ENCODE measurements at regions not wholly inside any gene's neighbourhood (a gene's known extent, or its start where the extent isn't known, plus 50 kb on each side); places are given as distances from the start of the nearest gene placed in this dataset.
"Not testable (repeated sequence)": the region's sequence is repeated elsewhere in the genome, so short reads cannot be mapped to it uniquely, and the experiment has no call there.

DNA sequence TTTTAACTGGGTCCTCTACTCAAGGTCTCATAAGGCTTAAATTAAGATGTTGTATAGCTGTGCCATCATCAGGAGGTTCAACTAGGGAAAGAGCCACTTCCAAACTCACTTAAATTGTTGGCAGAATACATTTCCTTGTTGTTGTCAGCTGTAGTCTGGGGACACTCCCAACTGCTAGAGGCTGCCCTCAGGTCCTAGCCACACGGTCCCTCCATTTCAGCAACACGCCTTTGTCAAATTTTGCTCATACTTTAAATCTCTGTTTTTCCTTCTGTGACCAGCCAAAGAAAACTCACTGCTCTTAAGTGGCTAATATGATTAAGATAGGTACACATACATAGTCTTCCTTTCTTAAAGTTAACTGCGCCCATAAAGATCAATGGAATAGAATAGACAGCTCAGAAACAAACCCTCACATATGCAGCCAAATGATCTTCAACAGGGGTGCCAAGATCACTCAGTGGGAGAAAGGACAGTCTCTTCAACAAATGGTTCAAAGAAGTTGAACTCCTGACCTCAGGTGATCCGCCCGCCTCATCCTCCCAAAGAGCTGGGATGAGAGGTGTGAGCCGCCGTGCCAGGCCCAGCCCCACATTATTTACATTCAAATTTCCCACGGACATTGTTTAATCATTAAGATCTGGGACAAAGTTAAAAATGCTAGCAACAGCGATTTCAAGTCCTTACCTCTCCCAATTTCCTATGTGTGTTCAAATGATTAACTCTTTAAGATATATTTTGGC lies 76.4 kb upstream of the ELOVL5 start:
- no TSS peak for BruUV-seq (replicated peaks)

DNA sequence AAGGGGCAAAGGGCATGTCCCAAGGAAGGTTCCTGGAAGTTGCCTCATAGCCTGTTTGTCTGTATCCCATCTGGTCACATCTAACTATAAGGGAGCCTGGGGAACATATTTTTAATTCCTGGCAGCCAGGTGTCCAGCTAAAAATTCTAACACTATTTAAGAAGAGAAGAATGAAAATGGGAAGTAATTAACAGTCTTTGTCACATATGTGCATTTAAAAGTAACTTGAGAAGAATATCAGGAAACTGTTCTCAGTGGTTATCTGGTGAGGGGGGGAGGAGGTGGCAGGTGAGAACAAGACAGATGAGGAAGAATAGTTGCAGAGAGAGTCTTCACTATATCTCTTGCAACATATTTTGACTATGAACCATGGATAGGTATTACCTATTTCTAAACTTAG lies 75.5 kb upstream of the ELOVL5 start:
- DNase-seq (ENCODE audit: low spot score) = no peak
- Histone ChIP-seq H3K9me3 (ENCODE audit: low read depth, low read length, poor library complexity, severe bottlenecking) (no peaks in the 10 kb centered on the region), H3K4me3 (ENCODE audit: low read depth, low read length, poor library complexity, severe bottlenecking) (no peak overlapping the region), H3K36me3 (ENCODE audit: insufficient read depth, low read length, poor library complexity, severe bottlenecking) (no peaks in the 10 kb centered on the region), H3K27me3 (replicated peaks; ENCODE audit: insufficient read depth, low read depth, low read length, poor library complexity) (peaks cover 17% of the 10 kb centered on the region), H3K27ac (ENCODE audit: low read depth, low read length, poor library complexity, severe bottlenecking) (no peak overlapping the region), H3K4me1 (ENCODE audit: insufficient read depth, low read length, poor library complexity, severe bottlenecking) (no peaks in the 10 kb centered on the region)
- BruUV-seq (replicated peaks) = no TSS peak
- ChIA-PET CTCF (no interaction called here), POLR2A (ENCODE audit: low non-redundant PET) (no interaction called here)
- no peak for TF ChIP-seq EZH2 (IDR thresholded peaks at IDR 0.05; ENCODE audit: borderline replicate concordance, low read depth, low read length, poor library complexity, severe bottlenecking)
- TF ChIP-seq, protein P1, sequence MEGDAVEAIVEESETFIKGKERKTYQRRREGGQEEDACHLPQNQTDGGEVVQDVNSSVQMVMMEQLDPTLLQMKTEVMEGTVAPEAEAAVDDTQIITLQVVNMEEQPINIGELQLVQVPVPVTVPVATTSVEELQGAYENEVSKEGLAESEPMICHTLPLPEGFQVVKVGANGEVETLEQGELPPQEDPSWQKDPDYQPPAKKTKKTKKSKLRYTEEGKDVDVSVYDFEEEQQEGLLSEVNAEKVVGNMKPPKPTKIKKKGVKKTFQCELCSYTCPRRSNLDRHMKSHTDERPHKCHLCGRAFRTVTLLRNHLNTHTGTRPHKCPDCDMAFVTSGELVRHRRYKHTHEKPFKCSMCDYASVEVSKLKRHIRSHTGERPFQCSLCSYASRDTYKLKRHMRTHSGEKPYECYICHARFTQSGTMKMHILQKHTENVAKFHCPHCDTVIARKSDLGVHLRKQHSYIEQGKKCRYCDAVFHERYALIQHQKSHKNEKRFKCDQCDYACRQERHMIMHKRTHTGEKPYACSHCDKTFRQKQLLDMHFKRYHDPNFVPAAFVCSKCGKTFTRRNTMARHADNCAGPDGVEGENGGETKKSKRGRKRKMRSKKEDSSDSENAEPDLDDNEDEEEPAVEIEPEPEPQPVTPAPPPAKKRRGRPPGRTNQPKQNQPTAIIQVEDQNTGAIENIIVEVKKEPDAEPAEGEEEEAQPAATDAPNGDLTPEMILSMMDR (conservative IDR thresholded peaks at IDR 0.05; ENCODE audit: low read depth, low read length) = no peak
- intact Hi-C loops (cut with micrococcal nuclease; ENCODE audit: unreplicated experiment) = no loop called here

More for the DNA sequence above, 76.4 kb upstream of the ELOVL5 start:
- H3K4me3 ChIP-seq (ENCODE audit: low read depth, low read length, poor library complexity, severe bottlenecking) = no peak overlapping the region
- POLR2A ChIA-PET (ENCODE audit: low non-redundant PET) = no interaction called here
- TF ChIP-seq, protein P1 (conservative IDR thresholded peaks at IDR 0.05; ENCODE audit: low read depth, low read length) = no peak
- no peak for TF ChIP-seq EZH2 (IDR thresholded peaks at IDR 0.05; ENCODE audit: borderline replicate concordance, low read depth, low read length, poor library complexity, severe bottlenecking)
- intact Hi-C loops (cut with micrococcal nuclease; ENCODE audit: unreplicated experiment) = no loop called here
- peaks cover 17% of the 10 kb centered on the region for H3K27me3 ChIP-seq (replicated peaks; ENCODE audit: insufficient read depth, low read depth, low read length, poor library complexity)
- CTCF ChIA-PET = no interaction called here
- H3K36me3 ChIP-seq (ENCODE audit: insufficient read depth, low read length, poor library complexity, severe bottlenecking) = no peaks in the 10 kb centered on the region
- no peaks in the 10 kb centered on the region for H3K9me3 ChIP-seq (ENCODE audit: low read depth, low read length, poor library complexity, severe bottlenecking)
- no peaks in the 10 kb centered on the region for H3K4me1 ChIP-seq (ENCODE audit: insufficient read depth, low read length, poor library complexity, severe bottlenecking)
- DNase-seq (ENCODE audit: low spot score) = no peak
- H3K27ac ChIP-seq (ENCODE audit: low read depth, low read length, poor library complexity, severe bottlenecking) = no peak overlapping the region

DNA sequence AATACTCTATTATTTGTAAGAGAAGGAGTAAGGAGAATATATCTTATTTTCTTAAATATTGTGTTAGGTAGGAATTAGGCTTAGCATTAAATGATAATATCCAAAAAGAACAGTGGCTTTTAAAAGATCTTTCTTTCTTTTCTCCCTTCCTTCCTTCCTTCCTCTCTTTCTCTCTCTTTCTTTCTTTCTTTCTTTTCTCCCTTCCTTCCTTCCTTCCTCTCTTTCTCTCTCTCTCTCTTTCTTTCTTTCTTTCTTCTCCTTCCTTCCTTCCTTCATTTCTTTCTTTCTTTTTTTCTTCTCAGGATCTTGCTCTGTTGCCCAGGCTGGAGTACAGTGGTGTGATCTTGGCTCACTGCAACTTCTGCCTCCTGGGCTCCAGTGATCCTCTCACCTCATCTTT lies 74.8 kb upstream of the ELOVL5 start:
- CTCF ChIA-PET; BruUV-seq (replicated peaks): not testable (repeated sequence)

DNA sequence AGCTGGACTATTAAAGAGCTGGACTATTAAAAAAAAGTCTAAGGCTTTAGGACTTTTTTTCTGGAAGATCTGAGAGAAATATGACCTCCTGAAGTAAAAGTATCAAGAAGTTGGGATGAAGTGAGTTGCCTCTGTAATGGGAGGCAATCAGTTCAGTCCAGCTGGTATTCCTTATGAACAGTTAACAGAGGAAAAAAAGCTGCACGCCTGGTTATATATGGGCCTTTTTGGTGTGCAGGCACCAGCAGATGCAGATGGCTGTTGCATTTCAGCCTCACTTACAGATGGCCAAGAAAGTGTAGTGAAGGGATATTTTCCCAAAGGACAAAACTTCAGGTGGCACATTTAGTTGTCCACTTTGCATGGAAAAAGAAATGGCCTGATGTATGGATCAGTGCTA lies 70.3 kb upstream of the ELOVL5 start:
- BruUV-seq (replicated peaks) = no TSS peak
- TF ChIP-seq, protein P1 (conservative IDR thresholded peaks at IDR 0.05; ENCODE audit: low read depth, low read length) = no peak
- no peak for TF ChIP-seq EZH2 (IDR thresholded peaks at IDR 0.05; ENCODE audit: borderline replicate concordance, low read depth, low read length, poor library complexity, severe bottlenecking)
- POLR2A ChIA-PET (ENCODE audit: low non-redundant PET) = no interaction called here
- CTCF ChIA-PET = no interaction called here
- DNase-seq (ENCODE audit: low spot score) = no peak
- Histone ChIP-seq H3K36me3 (ENCODE audit: insufficient read depth, low read length, poor library complexity, severe bottlenecking) (no peaks in the 10 kb centered on the region), H3K4me3 (ENCODE audit: low read depth, low read length, poor library complexity, severe bottlenecking) (no peak overlapping the region), H3K27me3 (replicated peaks; ENCODE audit: insufficient read depth, low read depth, low read length, poor library complexity) (peaks cover 17% of the 10 kb centered on the region), H3K4me1 (ENCODE audit: insufficient read depth, low read length, poor library complexity, severe bottlenecking) (no peaks in the 10 kb centered on the region), H3K9me3 (ENCODE audit: low read depth, low read length, poor library complexity, severe bottlenecking) (no peaks in the 10 kb centered on the region), H3K27ac (ENCODE audit: low read depth, low read length, poor library complexity, severe bottlenecking) (no peak overlapping the region)
- intact Hi-C loops (cut with micrococcal nuclease; ENCODE audit: unreplicated experiment) = no loop called here

More for the DNA sequence above, 74.8 kb upstream of the ELOVL5 start:
- DNase-seq (ENCODE audit: low spot score); H3K36me3 ChIP-seq (ENCODE audit: insufficient read depth, low read length, poor library complexity, severe bottlenecking); H3K27ac ChIP-seq (ENCODE audit: low read depth, low read length, poor library complexity, severe bottlenecking); intact Hi-C loops (cut with micrococcal nuclease; ENCODE audit: unreplicated experiment); H3K9me3 ChIP-seq (ENCODE audit: low read depth, low read length, poor library complexity, severe bottlenecking); POLR2A ChIA-PET (ENCODE audit: low non-redundant PET); H3K4me3 ChIP-seq (ENCODE audit: low read depth, low read length, poor library complexity, severe bottlenecking); H3K4me1 ChIP-seq (ENCODE audit: insufficient read depth, low read length, poor library complexity, severe bottlenecking): not testable (repeated sequence)
- H3K27me3 ChIP-seq (replicated peaks; ENCODE audit: insufficient read depth, low read depth, low read length, poor library complexity) = peaks cover 17% of the 10 kb centered on the region
